MV-4-11 (cell line): ENCODE measurements at regions not wholly inside any gene's neighbourhood (a gene's known extent, or its start where the extent isn't known, plus 50 kb on each side); places are given as distances from the start of the nearest gene placed in this dataset.
"Not testable (repeated sequence)": the region's sequence is repeated elsewhere in the genome, so short reads cannot be mapped to it uniquely, and the experiment has no call there.

Source experiments
- DNase-seq: peaks from one replicate; lab custom pipeline; 2025; lab: John Stamatoyannopoulos, UW

DNA sequence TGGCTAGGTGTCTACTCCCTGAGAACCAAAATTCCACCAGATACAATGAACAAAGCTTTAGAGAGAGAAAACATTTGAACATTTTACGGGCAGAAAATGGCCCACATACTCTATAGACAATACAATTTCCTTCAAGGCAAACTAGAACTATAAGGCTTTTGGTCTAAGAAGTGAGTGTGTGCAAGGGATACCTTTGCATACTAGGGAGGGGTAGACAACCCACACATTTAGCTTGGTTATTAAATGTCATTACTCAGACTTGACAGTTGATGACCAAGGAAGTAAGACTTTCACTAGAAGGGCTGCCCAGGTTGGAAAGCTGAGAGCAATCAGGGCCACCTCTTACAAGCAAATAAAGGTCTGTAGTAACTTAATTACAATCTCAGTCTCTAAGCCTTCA is 64.0 kb upstream of the PLEKHM1 start:
- DNase-seq: not testable (repeated sequence)

DNA sequence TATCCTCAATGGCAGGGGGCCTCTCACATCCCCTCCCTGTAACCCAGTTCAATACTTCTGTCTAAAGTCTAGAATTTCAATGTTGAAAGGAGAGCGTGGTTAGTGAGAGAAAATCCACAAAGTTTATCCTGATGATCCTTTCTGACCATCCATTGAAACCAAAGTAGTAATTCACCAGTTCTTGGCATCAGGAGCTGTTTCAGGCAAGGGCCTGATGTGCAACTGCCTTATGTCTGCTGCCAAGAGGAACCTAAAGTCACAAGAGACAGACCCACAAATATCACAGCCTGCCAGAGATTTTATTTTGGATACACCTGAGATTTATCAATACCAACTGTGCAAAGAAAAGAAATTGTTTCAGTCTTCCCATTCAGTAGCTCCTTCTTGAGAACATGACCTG is 68.3 kb upstream of the PLEKHM1 start:
- DNase-seq: not testable (repeated sequence)

DNA sequence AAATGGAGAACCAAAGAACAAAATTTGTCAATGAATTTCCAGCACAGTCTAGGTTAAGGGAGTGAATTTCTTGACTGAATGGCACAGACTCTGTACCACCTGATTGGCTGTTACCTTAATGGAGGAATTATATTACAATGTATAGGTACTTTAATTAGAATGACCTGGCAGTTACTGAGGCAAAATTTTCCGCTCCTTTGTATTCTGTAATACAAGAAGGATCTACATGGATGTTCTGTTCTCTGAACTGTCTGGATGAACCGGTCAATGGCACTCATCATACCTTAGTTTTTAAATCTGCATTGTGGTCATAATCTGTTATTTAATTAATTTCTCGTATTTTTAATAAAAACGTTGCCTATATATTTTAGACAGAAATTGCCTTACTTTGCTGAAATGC is 72.3 kb upstream of the PLEKHM1 start:
- not testable (repeated sequence) for DNase-seq

DNA sequence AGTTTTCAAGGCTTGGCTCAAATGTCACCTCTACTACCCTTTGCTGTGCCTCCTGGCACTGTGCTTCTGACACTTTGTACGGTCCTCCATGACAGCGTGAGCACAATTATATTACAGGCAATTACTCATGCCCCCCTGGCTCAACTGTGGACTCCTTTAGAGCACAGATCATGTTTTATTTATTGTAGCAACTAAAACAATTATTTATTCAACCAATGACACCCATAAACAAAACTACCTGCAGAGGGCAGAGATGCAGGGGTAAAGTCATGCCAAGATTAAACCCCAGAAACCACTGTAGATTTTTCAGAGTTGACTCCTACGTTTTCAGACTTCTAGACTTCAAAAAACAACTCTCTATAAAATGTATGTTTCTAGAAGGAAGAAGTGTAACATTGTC is 72.8 kb upstream of the PLEKHM1 start:
- not testable (repeated sequence) for DNase-seq

DNA sequence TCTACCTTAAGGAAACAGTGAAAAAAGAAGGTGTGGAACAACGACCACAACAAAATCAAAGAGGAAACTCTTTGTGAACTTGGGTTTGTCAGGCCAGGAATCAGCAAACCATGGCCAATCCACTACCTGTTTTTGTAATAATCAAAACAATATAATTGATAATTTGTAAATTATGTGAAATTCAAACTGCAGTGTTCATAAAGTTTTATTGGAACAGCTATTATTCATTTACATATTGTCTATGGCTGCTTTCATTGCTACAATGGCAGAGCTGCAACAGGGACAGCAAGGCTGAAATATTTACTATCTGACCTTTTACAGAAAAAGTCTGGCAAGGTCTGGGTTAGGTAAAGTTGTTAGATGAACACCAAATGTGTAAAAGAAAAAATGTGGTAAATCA is 77.8 kb upstream of the PLEKHM1 start:
- not testable (repeated sequence) for DNase-seq

DNA sequence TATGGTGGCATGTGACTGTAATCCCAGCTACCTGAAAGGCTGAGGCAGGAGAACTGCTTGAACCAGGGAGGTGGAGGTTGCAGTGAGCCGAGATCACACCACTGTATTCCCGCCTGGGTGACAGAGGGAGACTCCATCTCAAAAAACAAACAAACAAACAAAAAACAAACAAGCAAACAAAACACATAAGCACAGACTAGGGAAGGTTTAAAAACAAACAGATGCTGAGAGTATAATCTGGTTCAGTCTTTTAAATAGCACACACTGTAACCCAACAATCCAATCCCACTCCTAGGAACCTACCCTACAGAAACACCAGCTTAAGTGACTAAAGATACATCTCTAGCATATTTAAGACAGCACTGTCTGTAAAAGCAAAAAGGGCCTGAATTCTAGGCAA is 82.8 kb upstream of the PLEKHM1 start:
- DNase-seq: not testable (repeated sequence)

DNA sequence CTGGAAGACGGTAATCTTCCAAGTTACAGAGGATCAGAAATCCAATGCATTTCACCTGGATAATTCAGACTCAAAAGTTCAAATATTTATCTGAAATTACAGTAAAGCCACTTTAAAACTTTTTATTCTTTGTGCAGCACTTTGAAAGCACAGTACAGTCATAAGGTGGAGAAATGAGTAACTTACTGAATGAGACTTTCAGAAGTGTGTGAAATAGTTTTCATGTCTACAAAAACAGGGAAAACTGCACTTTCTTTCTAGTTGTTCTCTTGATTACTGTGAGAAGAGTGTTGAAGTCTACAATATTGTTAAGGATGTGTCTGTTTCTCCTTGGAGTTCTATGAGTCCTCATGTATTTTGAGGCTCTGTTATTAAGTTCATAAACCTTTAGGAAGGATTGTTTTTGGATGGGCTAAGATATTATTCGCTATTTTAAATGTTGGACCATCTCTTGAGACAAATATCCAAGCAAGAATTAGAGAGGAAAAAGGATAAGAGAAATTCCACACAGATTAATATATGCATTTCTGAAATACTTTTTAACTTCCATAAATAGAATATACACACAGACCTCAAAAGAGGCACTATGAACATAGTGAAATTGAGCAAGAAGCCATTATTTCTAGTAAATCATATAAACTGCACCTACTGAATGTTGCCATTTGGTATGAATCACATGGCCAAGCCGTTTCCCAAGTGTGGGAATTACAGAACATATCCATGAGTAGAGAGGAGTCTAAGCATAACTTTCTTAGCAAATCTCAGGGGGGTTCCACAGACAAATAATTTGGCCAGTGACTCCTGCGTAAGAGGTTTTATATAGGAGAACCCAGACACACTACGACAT is 83.6 kb upstream of the PLEKHM1 start:
- no peak for DNase-seq

DNA sequence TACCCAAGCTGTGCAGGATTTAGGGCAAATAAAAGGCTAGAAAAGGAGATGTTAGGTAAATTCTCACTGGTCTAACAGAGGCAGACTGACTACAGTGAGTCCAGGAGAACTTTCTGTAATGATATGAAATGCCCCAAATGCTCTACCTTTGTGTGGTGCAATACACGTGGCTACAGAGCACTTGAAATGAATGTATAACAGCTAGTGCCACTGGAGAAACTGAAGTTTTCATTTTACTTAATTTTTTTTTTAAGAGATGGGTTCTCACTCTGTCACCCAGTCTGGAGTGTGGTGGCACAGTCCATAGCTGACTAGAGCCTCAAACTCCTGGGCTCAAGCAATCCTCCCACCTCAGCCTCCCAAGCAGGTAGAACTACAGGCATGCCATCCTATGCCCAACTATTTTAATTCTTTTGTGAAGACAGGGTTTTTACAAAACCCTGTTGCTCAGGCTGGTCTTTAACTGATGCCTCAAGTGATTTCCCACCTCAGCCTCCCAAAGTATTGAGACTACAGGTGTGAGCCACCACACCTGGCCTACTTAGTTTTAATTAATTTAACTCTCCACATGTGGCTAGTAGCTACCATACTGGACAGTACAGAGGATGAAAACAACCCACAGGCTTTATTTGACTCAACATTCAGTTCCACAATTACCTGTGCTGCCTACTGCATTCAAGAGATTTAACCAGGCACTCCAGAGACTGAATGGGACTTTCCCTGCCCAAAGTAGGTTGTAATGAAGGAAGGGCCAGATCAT is 84.8 kb upstream of the PLEKHM1 start:
- DNase-seq: no peak

DNA sequence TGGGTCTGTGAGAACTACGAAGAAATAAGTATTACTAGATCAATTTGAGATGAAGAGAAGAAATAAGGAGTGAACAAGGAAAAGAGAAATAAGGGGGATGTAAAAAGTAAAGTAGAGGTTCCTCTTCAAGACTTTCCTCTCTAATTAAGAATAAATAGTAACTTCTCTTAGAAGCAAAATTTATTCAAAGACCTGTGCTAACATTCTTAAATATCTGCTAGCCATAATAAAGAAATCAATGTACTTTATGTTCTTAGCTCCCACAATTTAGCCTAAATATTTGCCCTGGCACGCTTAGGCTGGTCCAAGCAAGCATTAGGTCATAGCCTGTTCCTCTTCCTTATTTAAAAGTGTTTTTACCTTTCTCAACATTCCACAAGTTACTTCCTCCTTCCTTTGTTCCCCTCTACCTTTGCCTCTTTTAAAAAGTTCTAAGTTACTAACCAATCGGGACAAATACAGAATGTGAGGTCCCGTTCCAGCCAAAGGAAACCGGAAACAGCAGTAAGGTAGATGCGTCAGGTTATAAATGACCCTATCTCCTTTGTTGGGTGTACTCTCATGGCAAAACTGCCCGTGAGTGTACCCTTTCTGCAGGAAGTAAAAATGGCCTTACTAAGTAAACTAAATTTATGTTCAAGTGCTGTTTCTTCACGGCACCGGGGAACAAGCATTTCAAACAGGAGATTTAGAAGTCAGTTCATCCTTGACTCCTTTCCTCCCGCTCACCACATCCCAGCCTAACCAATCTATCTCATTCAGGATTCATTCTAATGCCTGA is 86.2 kb upstream of the PLEKHM1 start:
- not testable (repeated sequence) for DNase-seq

DNA sequence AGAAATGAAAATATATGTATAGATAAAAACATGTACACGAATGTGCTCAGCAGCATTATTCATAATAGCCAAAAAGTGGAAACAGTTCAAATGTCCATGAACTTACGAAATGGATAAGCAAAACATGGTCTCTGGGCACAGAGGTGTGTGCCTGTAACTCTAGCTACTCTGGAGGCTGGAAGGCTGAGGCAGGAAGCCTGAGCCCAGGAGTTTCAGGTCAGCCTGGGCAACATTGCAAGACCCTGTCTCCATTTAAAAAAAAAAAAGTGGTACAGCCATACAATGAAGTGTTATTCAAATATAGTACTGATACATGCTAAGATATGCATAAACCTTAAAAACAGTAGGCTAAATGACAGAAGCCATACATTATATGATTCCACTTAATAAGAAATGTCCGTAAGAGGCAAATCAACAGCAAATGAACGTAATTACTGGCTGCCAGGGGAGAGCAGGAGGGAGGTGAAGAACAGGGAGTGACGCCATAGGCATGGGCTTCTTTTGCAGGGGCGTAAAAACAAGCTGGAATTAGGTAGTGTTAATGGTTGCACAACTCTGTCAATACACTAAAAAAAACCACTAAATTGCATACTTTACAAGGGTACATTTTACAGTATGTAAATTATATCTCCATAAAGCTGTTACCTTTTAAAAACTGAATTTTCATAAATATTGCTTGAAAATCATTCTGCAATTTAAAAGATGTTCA is 87.2 kb upstream of the PLEKHM1 start:
- DNase-seq: no peak

DNA sequence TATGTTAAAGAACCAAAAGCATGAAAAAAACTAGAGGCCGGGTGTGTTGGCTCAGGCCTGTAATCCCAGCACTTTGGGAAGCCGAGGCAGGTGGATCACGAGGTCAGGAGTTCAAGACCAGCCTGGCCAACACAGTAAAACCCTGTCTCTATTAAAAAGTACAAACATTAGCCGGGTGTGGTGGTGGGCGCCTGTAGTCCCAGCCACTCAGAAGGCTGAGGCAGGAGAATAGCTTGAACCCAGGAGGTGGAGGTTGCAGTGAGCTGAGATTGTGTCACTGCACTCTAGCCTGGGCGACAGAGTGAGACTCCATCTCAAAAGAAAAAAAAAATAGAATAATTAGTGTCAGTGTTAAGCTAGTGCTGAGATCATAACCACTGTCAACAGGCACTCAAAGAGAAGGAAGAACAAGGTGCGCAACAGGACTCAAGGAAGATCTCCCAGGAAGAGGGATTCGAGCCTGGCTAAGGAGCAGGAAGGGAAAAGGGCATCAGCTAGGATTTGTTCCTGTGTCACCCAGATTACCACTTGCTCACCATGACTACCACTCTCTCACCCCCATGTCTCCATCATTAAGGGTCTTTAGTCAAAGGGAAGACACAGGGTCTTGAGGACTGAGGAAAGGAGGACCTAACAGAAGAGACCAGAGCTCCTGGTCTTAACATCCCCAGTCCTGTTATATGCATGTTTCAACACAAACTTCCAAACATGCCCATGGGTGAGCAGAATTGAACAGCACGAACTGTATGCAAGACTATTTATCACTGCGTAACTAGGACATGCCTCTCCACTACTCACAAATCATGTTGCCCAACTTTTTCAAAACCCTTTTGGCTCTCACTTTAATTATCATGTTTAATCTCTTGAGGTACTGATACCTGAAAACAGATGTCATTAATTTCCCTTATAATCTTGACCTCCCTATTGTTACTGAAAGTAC is 88.3 kb upstream of the PLEKHM1 start:
- DNase-seq: no peak

DNA sequence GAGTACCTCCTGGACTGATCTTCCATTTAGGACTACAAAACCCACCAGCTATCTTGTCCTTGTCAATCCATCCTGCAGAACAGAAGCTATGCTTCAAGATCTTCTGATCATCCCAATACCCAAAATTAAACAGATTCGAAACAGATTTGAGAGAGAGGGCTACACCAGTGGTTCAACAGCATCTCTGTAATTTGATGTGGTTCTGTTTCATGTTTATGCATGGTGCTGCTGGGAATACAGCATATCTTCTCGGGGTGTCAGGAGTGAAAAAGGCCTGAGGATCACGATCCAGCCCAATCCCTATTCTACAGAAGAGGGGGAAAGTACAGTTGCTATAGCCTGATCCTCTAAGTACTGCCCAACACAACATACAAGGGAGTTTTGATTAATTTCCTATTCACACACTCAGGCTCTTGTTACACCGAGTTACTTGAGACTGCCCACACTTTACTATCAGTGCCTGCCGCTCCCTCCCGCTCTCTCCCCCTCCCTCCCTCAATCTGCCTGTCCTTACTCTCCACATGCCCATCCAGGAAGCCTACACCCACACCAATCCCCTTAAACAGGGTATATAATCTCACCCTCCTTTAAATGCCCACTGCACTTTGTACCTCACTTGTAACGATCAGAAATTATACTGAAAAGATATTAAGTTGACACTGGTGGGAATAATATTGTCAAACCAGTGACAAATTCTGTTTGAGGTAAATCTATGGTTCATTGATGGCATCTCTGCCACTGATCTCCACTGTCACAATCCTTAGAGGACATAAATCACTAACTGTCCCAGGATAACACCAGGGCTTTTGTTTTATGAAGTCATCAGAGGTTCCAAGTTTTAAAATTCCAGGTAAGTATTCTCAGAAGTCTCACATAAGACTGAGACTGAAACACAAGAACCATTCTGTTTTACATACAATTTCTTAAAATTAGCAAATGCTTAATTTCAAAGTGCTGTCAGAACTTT is 89.3 kb upstream of the PLEKHM1 start:
- DNase-seq: no peak

DNA sequence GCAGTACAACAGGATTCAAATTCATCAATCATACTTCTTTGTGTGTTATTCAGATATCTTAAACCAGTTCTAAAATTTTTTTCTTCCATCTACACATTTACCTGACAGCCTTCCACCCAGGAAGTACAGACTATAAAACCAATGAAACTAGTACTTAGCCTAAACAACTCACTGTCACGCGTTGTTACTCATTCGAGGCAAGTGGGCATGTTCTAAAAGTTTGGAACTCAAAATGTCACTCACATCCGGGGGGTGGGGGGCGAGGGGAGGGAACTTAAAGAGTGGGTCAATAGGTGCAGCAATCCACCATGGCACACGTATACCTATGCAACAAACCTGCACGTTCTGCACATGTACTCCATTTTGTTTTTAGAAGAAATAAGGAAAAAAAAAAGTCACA is 90.4 kb upstream of the PLEKHM1 start:
- no peak for DNase-seq

DNA sequence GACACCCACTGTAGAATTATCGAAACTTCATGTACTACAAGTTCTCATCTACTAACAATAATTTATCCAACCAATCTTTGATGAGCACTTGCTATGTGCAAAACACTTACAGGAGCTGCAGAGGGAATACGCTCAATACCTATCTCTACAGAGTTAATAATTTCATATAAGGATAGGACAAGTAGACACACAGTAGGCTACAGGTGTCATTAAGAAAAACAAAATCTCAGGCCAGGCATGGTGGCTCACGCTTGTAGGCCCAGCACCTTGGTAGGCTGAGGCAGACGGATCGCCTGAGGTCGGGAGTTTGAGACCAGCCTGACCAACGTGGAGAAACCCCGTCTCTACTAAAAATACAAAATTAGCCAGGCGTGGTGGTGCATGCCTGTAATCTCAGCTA is 91.3 kb upstream of the PLEKHM1 start:
- no peak for DNase-seq

DNA sequence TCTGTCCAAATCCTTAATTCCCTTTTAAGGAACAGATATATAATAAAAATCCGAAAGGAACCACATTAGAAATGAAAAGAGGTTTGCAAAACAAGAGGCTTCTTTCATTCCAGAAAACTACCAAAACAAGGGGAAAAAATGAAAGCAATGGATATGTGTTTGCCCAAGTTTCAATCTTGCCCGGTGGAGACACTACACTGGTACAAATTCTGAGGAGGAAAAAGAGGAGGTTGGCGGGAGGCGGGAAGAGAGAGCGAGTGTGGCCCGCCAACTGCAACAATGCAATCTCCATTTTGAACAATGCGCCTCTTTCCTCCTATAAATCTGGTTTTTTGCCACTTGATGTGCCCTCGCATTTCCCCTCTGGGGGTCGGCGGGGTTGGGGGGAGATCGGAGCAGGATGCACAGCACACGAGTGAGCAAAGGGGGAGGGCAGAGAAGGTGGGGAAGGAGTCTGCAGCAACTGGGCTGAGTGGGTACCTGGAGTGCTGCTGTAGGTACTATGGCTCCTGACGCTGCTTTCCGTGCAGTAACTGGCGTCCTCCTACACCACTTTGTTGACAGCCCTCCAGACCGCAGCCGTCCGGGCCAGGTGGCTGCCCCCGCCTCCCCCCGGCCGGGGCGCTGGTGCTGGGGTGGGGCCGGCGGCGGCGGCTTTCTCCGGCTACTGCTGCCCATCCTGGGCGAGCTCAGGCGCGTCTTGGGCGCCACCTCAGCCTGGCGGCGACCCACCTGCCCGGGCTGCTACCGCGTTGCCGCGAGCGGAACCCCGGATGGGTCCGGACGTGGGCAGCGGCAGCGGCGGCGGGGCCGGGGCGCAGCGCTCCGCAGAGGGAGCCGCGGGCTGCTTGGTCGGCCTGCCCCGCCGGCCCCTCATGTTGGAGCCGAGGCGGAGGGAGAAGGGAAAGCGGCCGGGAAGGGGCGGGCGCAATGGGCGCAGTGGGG is 93.8 kb upstream of the PLEKHM1 start:
- no peak for DNase-seq

DNA sequence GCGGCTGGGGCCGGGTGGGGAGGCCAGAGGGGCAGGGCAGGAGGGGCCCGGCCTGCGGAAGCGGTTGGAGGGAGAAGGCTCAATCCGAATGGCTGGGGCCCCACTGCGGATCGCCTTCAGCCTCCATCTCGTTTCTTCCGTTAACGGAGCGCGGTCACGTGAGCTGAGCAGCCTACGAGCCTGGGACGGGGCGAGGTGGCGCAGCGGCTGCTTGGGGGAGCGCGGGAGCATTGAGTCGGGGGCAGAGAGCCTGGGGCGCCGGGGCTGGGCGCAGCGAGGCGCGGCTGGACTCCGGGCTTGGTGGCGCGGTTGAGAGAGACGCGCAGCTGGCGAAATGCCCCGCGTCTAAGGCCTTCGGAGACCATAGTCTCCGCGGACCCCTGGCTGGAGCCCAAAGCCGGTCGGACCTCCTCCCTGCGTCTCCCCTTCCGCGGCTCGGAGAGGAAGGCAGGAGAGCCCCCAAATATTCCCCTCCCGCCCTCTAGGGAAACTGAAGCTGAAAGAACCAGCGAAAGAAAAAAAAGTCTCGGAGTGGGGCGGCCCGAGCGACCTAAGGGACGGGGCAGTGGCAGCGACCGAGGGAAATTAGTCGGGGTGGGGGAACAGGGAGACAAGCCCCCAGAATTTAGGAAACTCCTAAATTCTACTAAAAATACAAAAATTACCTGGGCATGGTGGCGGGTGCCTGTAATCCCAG is 94.7 kb upstream of the PLEKHM1 start:
- DNase-seq: not testable (repeated sequence)

DNA sequence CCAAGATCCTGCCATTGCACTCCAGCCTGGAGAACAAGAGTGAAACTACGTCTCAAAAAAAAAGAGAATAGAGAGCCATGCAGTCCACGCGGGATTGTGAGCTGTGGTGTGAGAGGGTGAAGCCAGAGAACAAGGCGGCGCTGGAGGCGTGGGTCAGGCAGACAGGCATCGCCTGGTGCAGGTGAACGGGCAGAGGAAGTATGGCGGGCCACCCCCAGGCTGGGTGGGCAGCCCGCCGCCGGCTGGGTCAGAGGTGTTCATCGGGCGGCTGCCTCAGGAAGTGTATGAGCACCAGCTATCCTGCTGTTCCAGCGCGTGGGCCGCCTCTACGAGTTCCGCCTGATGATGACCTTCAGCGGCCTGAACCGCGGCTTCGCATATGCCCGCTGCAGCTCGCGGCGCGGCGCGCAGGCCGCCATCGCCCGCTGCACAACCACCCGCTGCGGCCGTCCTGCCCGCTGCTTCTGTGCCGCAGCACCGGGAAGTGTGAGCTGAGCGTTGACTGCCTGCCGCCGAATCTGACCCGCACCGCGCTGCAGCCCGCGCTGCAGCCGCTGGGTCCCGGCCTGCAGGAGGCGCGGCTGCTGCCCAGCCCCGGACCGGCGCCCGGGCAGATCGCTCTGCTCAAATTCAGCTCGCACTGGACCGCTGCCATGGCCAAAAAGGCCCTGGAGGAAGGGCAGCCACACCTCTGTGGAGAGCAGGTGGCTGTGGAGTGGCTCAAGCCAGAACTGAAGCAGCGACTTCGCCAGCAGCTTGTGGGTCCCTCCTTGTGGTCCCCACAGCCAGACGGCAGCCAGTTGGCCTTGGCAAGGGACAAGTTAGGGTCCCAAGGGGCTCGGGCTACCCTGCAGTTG is 95.5 kb upstream of the PLEKHM1 start:
- DNase-seq: not testable (repeated sequence)
